Ovary (tissue), 7 donors: ENCODE measurements at regions not wholly inside any gene's neighbourhood (a gene's known extent, or its start where the extent isn't known, plus 50 kb on each side); places are given as distances from the start of the nearest gene placed in this dataset.

Source experiments
- DNase-seq, 5 donors: peaks; one replicate each; pipeline ENCODE4 v3.0.0-alpha.2; 2019 to 2020
- H3K27ac ChIP-seq, 2 donors: fragments of 200-600 bp; one replicate each; pipeline versions ENCODE4 v1.5.1 to v1.8.0; 2019 to 2022
- H3K27me3 ChIP-seq: fragments of 200-600 bp; one replicate; pipeline ENCODE4 v1.8.0; 2022
- H3K36me3 ChIP-seq: fragments of 200-600 bp; sonication (generic); one replicate; pipeline ENCODE4 v1.5.1; 2019
- H3K4me1 ChIP-seq: one replicate; pipeline ENCODE4 v1.8.1; 2013; ENCODE audit warnings: mild to moderate bottlenecking, moderate library complexity; ENCODE audit not compliant: insufficient read depth
- H3K4me3 ChIP-seq: fragments of 200-600 bp; sonication (generic); one replicate; pipeline ENCODE4 v1.5.1; 2017
- H3K9me3 ChIP-seq, 2 donors: fragments of 200-600 bp in 1 of 2; sonication (generic) in 1 of 2; one replicate each; pipeline versions ENCODE4 v1.5.1 to v1.8.1; 2013 to 2019; ENCODE audit warnings: mild to moderate bottlenecking in 1 of 2, moderate library complexity in 1 of 2
- EP300 ChIP-seq: sonication (generic); formaldehyde crosslinking; IDR thresholded peaks from one replicate; pipeline ENCODE4 v1.6.1; 2017; ENCODE audit warnings: antibody characterized with exemption
- POLR2A ChIP-seq: fragments of 450-650 bp; IDR thresholded peaks from one replicate; pipeline ENCODE4 v1.6.1; 2017; ENCODE audit warnings: antibody characterized with exemption, mild to moderate bottlenecking, moderate library complexity
- WGBS, 3 donors: extraction: QIAGEN DNeasy Blood & Tissue Kit in 1 of 3; methylation state at CpG; one replicate each; pipeline versions ENCODE4 v1.1.5 to v1.1.7; 2013 to 2017; 5-methylcytosine and 5-hydroxymethylcytosine counted together
- intact Hi-C, 4 donors: fragments of 100-400 bp; cut with DNase I; formaldehyde crosslinking; loops; one replicate each; pipeline versions ENCODE4 v1.11.0 to v1.15.1; 2022 to 2023
- TF ChIP-seq, protein P1 (sequence below), 3 donors: fragments of 450-650 bp in 2 of 3; fragments of 200-600 bp in 1 of 3; IDR thresholded peaks; one replicate each; pipeline versions ENCODE4 v1.5.1 to v1.8.0; 2016 to 2022; ENCODE audit warnings: antibody characterized with exemption in 3 of 3, mild to moderate bottlenecking in 1 of 3
- donor health status: DM: no; HTN: no; CAD: no; lungs with moderate emphysema.
- donor health status: DM: no; HTN: no; CAD: no.
- donor health status: Bipolar disorder and iron deficiency.
- donor health status: DM: no; HTN: no; CAD: no.
- donor health status: DM: yes; HTN: yes; CAD: no.

DNA sequence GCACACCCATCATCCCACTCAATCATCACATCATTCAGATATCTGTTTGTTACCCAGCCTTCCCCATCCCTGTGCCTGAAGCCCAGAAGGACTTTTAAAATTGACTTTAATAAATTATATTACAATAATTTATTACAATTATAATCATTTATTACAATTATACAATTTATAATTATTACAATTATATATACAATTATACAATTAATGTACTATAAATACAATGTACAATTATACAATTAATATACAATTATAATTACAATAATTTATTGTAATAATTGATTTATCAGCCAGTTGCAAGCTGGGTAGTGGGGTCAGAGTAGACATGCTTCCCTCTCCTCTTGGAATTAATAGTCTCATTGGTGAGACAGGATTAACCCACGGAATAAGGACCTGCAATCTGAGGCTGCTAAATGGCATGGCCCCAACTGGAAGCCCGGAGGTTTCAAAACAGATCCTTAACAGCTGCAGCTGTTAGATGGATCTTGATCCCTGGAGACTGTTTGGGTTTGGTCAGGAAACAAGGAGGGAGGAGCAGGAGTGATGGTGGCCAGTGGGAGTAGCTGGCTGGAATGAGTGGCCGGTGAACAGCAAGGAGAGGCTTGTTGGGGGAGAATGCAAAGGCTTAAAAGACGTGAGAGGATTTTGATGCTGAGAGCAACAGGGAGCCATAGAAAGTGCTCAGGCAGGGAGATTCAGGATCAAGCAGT lies 402.8 kb upstream of the PODXL start:
- no peak for TF ChIP-seq POLR2A
- TF ChIP-seq EP300: no peak
- TF ChIP-seq, protein P1, sequence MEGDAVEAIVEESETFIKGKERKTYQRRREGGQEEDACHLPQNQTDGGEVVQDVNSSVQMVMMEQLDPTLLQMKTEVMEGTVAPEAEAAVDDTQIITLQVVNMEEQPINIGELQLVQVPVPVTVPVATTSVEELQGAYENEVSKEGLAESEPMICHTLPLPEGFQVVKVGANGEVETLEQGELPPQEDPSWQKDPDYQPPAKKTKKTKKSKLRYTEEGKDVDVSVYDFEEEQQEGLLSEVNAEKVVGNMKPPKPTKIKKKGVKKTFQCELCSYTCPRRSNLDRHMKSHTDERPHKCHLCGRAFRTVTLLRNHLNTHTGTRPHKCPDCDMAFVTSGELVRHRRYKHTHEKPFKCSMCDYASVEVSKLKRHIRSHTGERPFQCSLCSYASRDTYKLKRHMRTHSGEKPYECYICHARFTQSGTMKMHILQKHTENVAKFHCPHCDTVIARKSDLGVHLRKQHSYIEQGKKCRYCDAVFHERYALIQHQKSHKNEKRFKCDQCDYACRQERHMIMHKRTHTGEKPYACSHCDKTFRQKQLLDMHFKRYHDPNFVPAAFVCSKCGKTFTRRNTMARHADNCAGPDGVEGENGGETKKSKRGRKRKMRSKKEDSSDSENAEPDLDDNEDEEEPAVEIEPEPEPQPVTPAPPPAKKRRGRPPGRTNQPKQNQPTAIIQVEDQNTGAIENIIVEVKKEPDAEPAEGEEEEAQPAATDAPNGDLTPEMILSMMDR (IDR thresholded peaks at IDR 0.05): no peak
- no peak for DNase-seq
- Histone ChIP-seq H3K4me3 (no peak overlapping the region), H3K4me1 (no peaks in the 10 kb centered on the region), H3K27ac (no peak overlapping the region), H3K27me3 (no peaks in the 10 kb centered on the region), H3K9me3 (no peaks in the 10 kb centered on the region), H3K36me3 (no peaks in the 10 kb centered on the region)
- 14 to 20% (median 16%) methylated on average over 4 of the region's 4 CpGs for WGBS, 3 donors
- intact Hi-C loops: no loop called here

DNA sequence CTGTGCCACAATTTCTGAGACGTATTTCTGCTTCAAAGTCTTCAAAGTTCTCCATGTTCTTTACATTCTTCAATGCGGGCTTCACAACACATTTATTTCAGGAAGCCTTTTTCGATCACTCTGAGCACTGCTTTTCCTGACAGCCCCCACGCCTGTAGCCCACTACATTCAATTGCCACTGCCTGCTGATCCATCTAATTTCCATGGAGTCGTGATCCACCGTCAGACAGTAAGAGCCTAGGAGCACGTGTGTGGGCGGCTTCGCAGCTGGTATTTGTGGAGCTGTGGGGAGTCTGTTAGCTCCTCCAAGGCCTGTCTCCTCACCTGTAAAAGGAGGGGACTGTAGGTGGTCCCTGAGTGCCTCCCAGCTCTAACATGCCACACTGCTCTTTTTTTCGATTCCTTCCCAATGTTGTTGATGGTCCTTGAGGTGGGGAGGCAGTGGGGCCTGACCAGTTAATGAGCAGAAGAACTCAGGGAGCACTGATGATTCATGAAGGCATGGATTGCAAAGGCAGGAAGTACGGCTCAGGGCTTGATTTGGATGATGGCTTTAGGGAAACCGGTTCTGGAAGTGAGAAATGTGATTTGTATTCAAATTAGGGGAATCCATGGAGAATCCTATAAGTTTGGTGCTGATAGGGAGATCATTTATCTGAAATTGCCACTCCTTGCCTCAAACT lies 401.1 kb upstream of the PODXL start:
- intact Hi-C loops: no loop called here
- WGBS, 3 donors: 70 to 83% (median 73%) methylated on average over 12 of the region's 12 CpGs
- TF ChIP-seq, protein P1 (IDR thresholded peaks at IDR 0.05): no peak
- TF ChIP-seq EP300 (no peak), POLR2A (no peak)

GRCh38 chr7:131956864-131957263 lies 400.4 kb upstream of the PODXL start:
- H3K9me3 ChIP-seq: no peaks in the 10 kb centered on the region
- no peak overlapping the region for H3K27ac ChIP-seq
- 67 to 87% (median 84%) methylated on average over 1 of the region's 1 CpG for WGBS, 3 donors
- no peaks in the 10 kb centered on the region for H3K27me3 ChIP-seq
- no peaks in the 10 kb centered on the region for H3K4me1 ChIP-seq
- no peaks in the 10 kb centered on the region for H3K36me3 ChIP-seq
- no peak for DNase-seq
- no peak overlapping the region for H3K4me3 ChIP-seq
- intact Hi-C loops: no loop called here
- TF ChIP-seq EP300 (no peak), POLR2A (no peak)
- TF ChIP-seq, protein P1 (IDR thresholded peaks at IDR 0.05): no peak

More for the DNA sequence above, 401.1 kb upstream of the PODXL start:
- H3K27ac ChIP-seq: no peak overlapping the region
- H3K27me3 ChIP-seq: no peaks in the 10 kb centered on the region
- H3K4me1 ChIP-seq: no peaks in the 10 kb centered on the region
- DNase-seq: no peak
- no peak overlapping the region for H3K4me3 ChIP-seq
- H3K36me3 ChIP-seq: no peaks in the 10 kb centered on the region
- H3K9me3 ChIP-seq: no peaks in the 10 kb centered on the region

DNA sequence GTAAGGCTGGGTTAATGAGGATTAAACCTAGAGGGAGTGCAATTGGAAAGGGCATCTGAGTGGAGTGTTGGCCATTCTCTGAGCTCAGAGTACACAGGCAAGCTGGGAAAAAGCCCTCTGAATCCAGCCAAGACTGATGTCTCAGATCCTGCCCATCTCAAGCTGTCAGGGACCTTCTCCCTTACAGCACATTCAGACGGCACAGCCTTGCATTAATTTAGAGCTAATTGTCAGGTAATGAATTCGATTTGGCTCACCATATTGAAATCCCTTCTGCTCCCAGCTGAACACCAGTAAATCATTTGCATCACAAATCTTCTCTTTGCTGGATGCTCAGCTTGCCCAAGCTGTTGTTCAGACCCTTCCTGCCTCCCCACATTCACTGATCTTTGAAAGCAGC lies 399.3 kb upstream of the PODXL start:
- 19 to 34% (median 25%) methylated on average over 2 of the region's 2 CpGs for WGBS, 3 donors
- Histone ChIP-seq H3K4me3 (no peak overlapping the region), H3K4me1 (no peaks in the 10 kb centered on the region), H3K27me3 (no peaks in the 10 kb centered on the region), H3K9me3 (no peaks in the 10 kb centered on the region), H3K27ac (no peak overlapping the region), H3K36me3 (no peaks in the 10 kb centered on the region)
- intact Hi-C loops: no loop called here
- DNase-seq: no peak
- TF ChIP-seq EP300 (no peak), POLR2A (no peak)
- TF ChIP-seq, protein P1 (IDR thresholded peaks at IDR 0.05): no peak
